AG04449 (cell line): ENCODE measurements at regions not wholly inside any gene's neighbourhood (a gene's known extent, or its start where the extent isn't known, plus 50 kb on each side); places are given as distances from the start of the nearest gene placed in this dataset.

Experiments
- CTCF ChIA-PET: fragments of 350-600 bp; formaldehyde crosslinking; extraction: SDS; loops from one replicate; lab custom pipeline; 2021; ENCODE audit warnings: antibody characterized with exemption; lab: Yijun Ruan, JAX
- POLR2A ChIA-PET: fragments of 400-600, 350-600 bp; formaldehyde crosslinking; extraction: SDS; loops from one replicate; lab custom pipeline; 2020; ENCODE audit warnings: antibody characterized with exemption, inconsistent platforms; lab: Yijun Ruan, JAX
- DNase-seq: peaks from one replicate; pipeline ENCODE4 v3.0.0-alpha.2; 2010; ENCODE audit warnings: low read depth, low spot score
- H3K4me3 ChIP-seq: 2 replicates; pipeline ENCODE4 v1.5.1; 2011; ENCODE audit warnings: low read depth, mild to moderate bottlenecking, control low read depth, low read length
- CTCF ChIP-seq: IDR thresholded peaks from one replicate; pipeline ENCODE4 v1.5.1; 2011; ENCODE audit warnings: mild to moderate bottlenecking, moderate library complexity, low read length, control low read depth, inconsistent platforms; ENCODE audit not compliant: insufficient read depth; ENCODE audit errors: missing control alignments

GRCh38 chr1:82446955-82447354 is 646.2 kb downstream of the ADGRL2 start:
- ChIA-PET CTCF (no interaction called here), POLR2A (no interaction called here)
- DNase-seq, result no peak
- no peak for TF ChIP-seq CTCF
- no peak overlapping the region for H3K4me3 ChIP-seq

GRCh38 chr1:82446236-82446635 is 645.5 kb downstream of the ADGRL2 start:
- no peak for TF ChIP-seq CTCF
- CTCF ChIA-PET, result no interaction called here
- POLR2A ChIA-PET, result no interaction called here
- no peak overlapping the region for H3K4me3 ChIP-seq
- DNase-seq, result no peak

- no peak overlapping the region for H3K4me3 ChIP-seq
- DNase-seq, result no peak
- POLR2A ChIA-PET, result no interaction called here
- CTCF ChIA-PET, result no interaction called here
- TF ChIP-seq CTCF, result no peak
Measured at GRCh38 chr1:82445827-82446226, 645.1 kb downstream of the ADGRL2 start.

- CTCF ChIA-PET, result no interaction called here
- POLR2A ChIA-PET, result no interaction called here
- TF ChIP-seq CTCF, result no peak
- H3K4me3 ChIP-seq, result no peak overlapping the region
- DNase-seq, result no peak
Measured at GRCh38 chr1:82445132-82445531, 644.4 kb downstream of the ADGRL2 start.

GRCh38 chr1:82441402-82441801 is 640.7 kb downstream of the ADGRL2 start:
- no peak for DNase-seq
- CTCF ChIA-PET, result no interaction called here
- no peak overlapping the region for H3K4me3 ChIP-seq
- no peak for TF ChIP-seq CTCF
- POLR2A ChIA-PET, result no interaction called here

- no peak overlapping the region for H3K4me3 ChIP-seq
- POLR2A ChIA-PET, result no interaction called here
- CTCF ChIA-PET, result no interaction called here
- TF ChIP-seq CTCF, result no peak
- DNase-seq, result no peak
Measured at GRCh38 chr1:82423174-82423815, 622.6 kb downstream of the ADGRL2 start.
